ENCODE measurements at regions not wholly inside any gene's neighbourhood (a gene's known extent, or its start where the extent isn't known, plus 50 kb on each side); places are given as distances from the start of the nearest gene placed in this dataset.

DNA sequence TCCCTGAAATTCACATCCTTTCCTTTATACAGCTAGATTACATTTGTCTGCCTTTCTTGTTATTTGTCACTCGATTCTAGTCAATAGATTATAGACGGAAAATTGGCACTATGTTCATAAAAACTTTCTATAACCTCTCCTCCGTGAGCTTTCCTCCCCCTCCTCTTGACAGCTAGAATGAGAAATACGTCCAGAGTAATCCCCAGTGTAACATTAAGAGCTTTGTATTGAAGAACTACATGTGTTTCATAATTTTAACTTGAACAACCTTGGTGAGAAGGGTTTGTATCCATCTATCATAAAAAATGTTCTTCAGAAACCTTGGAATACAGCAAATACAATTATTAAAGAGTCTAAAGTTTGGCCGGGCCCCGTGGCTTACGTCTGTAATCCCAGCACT lies 1707.4 kb downstream of the PCDH7 start:
- DNase-seq (ENCODE audit: insufficient read length, low spot score) (no peak), FAIRE-seq (no peak)

DNA sequence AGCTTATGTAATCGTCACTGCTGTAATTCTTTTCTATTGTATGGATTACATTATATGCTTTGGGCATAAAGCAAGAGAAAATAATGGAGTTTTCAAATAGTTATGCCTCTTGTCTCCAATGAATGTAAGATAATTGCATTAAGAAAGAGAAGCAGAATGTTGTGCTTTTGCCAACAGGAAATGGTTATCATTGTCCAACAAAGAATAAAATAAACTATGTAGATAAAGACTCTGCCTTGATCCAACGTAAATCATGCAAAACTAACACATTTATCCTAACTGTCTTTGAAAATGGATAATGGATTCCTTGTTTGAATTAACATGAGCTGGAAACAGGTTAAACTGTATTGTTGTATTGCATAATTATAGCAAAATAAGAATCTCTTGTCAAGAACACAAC lies 1709.0 kb downstream of the PCDH7 start:
- DNase-seq (ENCODE audit: insufficient read length, low spot score) (no peak), FAIRE-seq (no peak)

GRCh38 chr4:32435308-32435707 lies 1715.1 kb downstream of the PCDH7 start:
- DNase-seq (ENCODE audit: insufficient read length, low spot score) = no peak
- no peak for FAIRE-seq

DNA sequence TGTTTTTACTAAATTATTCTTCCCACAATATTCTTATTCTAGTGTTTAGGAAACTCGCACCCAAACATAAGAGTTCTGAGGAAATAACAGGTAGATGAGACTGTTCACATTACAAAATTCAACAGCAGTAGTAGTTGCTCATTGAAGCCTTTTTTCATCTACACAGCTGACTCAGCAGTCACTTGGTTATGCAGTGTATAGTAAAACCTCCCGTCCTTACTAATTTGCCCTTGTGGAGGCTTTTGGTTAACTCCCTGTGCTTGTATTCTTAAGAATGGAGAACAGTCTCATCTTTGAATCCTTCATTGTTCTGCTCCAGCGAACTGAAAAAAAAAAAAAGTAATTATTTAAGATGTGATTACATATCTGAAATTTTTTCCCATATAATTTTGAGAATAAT lies 1716.6 kb downstream of the PCDH7 start:
- FAIRE-seq (no peak), DNase-seq (ENCODE audit: insufficient read length, low spot score) (no peak)

DNA sequence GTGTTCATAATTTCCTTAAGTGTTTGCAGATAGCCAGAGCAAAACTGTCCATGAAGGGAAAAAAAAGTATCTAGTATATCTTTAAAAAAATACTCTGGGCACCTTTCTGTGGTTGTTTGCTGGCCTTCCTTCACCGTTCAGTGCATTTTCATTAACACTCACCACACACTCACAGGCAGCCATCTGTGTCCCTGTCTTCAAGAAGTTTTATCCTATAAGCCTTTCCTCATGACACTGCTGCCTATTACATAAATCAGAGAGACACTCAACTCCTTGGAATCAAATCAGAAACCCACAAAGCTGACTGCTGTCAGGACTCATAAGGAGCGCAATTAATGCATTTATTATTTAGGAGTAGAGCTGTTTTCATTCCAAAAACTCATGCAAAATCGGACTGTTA lies 1720.2 kb downstream of the PCDH7 start:
- DNase-seq (ENCODE audit: insufficient read length, low spot score) (no peak), FAIRE-seq (no peak)

- FAIRE-seq = no peak
- no peak for DNase-seq (ENCODE audit: insufficient read length, low spot score)
Observed at GRCh38 chr4:32454482-32454881, 1734.3 kb downstream of the PCDH7 start.

GRCh38 chr4:32455231-32455630 lies 1735.1 kb downstream of the PCDH7 start:
- DNase-seq (ENCODE audit: insufficient read length, low spot score) = no peak
- no peak for FAIRE-seq

GRCh38 chr4:32460972-32461371 lies 1740.8 kb downstream of the PCDH7 start:
- DNase-seq (ENCODE audit: insufficient read length, low spot score) (no peak), FAIRE-seq (no peak)

DNA sequence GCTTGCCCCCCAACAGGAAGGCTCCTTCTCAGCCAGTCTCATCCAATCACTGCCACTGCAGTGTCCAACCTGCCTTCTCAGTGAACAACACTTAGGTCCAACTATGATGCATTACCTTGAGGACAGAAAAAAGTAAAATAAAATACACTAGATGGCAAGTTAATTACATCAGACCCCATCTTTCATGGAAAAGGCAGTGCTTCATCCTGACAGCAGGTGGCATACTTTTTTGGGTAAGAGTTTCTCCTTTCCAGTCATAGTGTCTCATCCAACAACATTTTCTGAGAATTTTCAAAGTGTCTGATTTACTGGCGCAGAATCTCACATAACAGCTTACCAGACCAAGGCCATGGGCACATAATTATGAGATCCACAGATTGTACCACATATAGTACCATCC lies 1742.8 kb downstream of the PCDH7 start:
- DNase-seq (ENCODE audit: insufficient read length, low spot score) = no peak
- FAIRE-seq = no peak

DNA sequence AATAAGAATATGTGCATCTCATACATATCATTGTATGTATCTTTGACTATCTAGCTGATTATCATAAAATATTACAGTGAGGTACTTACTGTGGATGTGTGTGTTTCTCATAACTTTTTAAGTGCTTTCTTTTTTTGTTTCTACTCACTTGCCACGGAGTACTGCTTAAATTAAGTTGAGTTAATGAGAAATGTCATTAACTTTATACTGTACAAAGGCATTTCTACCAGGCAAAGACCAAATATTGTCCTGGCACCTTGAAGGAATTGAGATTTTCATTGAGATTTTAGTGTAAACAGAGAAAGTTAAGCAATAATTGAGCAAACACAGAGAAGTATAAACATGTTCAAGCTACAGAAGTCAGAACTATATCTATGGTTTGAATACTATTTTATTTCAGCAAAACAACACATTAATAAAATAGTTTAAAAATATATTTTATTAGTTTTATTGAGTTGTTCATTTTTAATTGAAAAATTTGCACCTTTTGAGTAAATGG lies 1750.0 kb downstream of the PCDH7 start:
- FAIRE-seq (no peak), DNase-seq (ENCODE audit: insufficient read length, low spot score) (no peak)

DNA sequence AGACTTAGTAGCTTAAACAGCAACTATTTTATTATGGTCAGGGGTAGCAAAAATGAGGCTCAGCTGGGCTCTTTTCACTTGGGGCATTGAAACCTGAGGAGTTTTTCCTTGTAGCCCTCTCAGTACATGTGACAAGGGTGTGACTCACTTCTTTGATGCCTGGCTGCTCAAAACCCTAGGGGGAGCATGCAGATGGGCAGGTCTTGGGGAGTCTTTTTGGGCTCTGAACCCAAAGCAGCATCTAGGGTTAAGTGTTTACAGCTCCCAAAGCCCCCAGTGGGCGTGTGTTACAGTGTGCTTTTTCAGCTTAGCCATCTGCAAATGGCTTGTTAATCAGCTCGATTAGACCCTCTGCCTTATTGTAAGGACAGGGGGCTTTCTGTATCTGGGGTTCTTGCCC lies 1752.7 kb downstream of the PCDH7 start:
- DNase-seq (ENCODE audit: insufficient read length, low spot score) (no peak), FAIRE-seq (no peak)

DNA sequence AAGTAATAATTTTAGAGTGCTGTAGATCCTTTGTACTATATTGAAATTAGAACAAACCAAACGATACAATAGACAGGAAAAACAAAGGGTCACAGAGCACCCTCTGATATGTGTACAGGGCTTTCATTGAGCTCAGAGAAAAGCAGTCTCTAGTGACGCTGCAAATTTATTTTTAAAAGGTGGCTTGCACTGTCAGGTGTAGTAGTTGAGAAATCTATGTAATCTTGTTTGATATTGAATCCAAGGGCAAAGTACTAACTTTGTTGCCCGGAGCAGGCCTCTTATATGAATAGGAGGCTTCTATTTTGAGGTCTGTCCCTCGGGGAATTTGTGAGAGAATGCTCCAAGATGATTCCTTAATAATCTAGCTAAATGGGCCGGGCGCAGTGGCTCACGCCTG lies 1755.5 kb downstream of the PCDH7 start:
- no peak for DNase-seq (ENCODE audit: insufficient read length, low spot score)
- FAIRE-seq = no peak

DNA sequence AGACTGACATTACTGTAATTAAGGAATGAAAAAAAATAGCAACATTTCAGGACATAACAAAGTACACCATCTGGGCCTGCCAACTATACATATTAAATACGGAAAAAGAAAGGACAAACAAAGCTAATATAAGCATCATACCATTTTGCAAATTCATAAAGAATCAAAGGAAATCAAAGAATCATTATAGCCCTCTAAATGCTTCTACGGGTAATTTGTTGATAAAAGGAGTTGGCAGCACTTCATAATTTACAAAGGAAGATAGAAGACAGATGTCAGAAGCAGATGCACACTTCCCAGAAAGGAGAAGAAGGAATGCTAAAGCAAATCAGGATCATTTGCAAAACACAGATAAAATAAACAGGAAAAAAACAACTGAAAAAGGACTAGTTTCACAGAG lies 1757.3 kb downstream of the PCDH7 start:
- DNase-seq (ENCODE audit: insufficient read length, low spot score) (no peak), FAIRE-seq (no peak)

- DNase-seq (ENCODE audit: insufficient read length, low spot score) (no peak), FAIRE-seq (no peak)
Observed at GRCh38 chr4:32485956-32486355, 1765.8 kb downstream of the PCDH7 start.

DNA sequence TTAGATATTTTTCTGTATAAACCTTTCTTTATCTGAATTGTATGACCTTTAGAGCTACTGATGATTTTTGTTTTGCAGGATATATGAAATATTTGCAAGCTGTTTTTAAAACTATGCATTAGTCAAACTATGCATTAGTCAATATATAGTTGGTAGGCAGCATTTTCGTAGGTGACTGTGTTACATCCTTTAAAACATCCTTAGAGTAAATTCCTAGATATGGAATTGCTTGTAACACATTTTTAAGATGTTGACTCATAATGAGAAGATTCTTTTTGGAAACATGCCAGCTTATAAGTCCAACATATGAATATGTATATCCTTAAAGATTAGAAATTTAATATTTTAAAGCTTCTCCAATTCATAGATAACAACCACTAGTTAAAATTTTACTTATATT lies 1768.5 kb downstream of the PCDH7 start:
- DNase-seq (ENCODE audit: insufficient read length, low spot score) = no peak
- FAIRE-seq = no peak

GRCh38 chr4:32499171-32499570 lies 1779.0 kb downstream of the PCDH7 start:
- DNase-seq (ENCODE audit: insufficient read length, low spot score) = no peak
- no peak for FAIRE-seq

GRCh38 chr4:32503241-32503640 lies 1783.1 kb downstream of the PCDH7 start:
- DNase-seq (ENCODE audit: insufficient read length, low spot score) (no peak), FAIRE-seq (no peak)

GRCh38 chr4:32506067-32506466 lies 1785.9 kb downstream of the PCDH7 start:
- no peak for FAIRE-seq
- DNase-seq (ENCODE audit: insufficient read length, low spot score) = no peak

DNA sequence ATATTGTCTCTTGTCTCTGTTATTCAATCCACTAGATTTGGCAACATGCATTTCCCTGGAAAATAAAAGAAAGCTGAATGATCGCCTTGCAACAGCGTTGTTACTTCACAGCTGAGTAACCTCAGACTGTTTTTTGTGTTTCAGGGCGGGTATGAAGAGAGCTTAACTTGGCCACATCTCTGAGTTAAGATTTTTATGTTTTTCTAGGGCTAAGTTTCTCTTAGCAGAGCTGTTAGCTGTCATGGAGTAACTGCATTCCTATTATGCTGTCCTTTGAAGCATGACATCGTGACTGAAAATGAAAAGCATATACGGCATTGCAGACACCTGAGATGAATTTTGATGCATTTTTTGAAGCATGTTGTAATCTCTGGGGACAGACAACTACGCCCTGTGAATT lies 1798.9 kb downstream of the PCDH7 start:
- FAIRE-seq (no peak), DNase-seq (ENCODE audit: insufficient read length, low spot score) (no peak)

DNA sequence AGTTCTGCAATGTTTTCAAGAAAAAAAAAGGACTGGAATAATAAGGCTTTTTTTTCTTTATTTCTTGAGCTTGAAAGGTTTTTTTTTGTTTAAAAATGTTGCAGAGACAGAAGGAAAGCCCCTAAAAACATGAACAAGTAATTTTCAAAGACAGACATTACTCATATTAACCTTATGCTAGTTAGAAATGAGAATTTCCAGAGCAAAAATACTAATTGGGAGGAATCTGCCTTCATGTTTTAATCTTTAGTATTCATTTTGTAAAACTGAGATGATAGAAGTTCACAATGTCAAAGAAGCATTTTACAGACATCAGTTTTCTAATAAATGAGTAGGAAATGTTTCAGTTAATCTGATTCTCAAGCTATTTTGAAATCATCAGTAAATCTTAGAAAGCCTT lies 1805.3 kb downstream of the PCDH7 start:
- no peak for DNase-seq (ENCODE audit: insufficient read length, low spot score)
- no peak for FAIRE-seq

- FAIRE-seq = no peak
- no peak for DNase-seq (ENCODE audit: insufficient read length, low spot score)
Observed at GRCh38 chr4:32544846-32545245, 1824.7 kb downstream of the PCDH7 start.

- FAIRE-seq (no peak), DNase-seq (ENCODE audit: insufficient read length, low spot score) (no peak)
Observed at GRCh38 chr4:32551943-32552342, 1831.8 kb downstream of the PCDH7 start.

GRCh38 chr4:32560306-32560705 lies 1840.1 kb downstream of the PCDH7 start:
- DNase-seq (ENCODE audit: insufficient read length, low spot score) (no peak), FAIRE-seq (no peak)

- DNase-seq (ENCODE audit: insufficient read length, low spot score) (no peak), FAIRE-seq (no peak)
Observed at GRCh38 chr4:32562010-32562409, 1841.8 kb downstream of the PCDH7 start.

All from GM19239 (cell line).